Transverse colon (tissue), 4 donors: ENCODE measurements at regions not wholly inside any gene's neighbourhood (a gene's known extent, or its start where the extent isn't known, plus 50 kb on each side); places are given as distances from the start of the nearest gene placed in this dataset.

Source experiments
- DNase-seq: peaks from one replicate; pipeline ENCODE4 v3.0.0-alpha.2; 2019
- H3K27ac ChIP-seq, 4 donors: fragments of 200-600 bp; sonication (generic); 2 replicates each; pipeline ENCODE4 v1.5.1; 2016 to 2018; ENCODE audit warnings: inconsistent platforms in 4 of 4
- H3K27me3 ChIP-seq: fragments of 200-600 bp; sonication (generic); 2 replicates; pipeline ENCODE4 v1.5.1; 2017; ENCODE audit warnings: inconsistent platforms
- H3K36me3 ChIP-seq, 4 donors: fragments of 200-600 bp; sonication (generic); 2 replicates each; pipeline ENCODE4 v1.5.1; 2017 to 2019; ENCODE audit warnings: inconsistent platforms in 4 of 4
- H3K4me1 ChIP-seq, 4 donors: fragments of 200-600 bp; sonication (generic); 2 replicates each; pipeline ENCODE4 v1.5.1; 2017 to 2020; ENCODE audit warnings: inconsistent platforms in 4 of 4
- H3K4me3 ChIP-seq, 4 donors: fragments of 200-600 bp; sonication (generic); 1 replicate in 1 of 4; 2 replicates in 3 of 4; pipeline versions ENCODE4 v1.5.1 to v1.6.1; 2017 to 2019; ENCODE audit warnings: inconsistent platforms in 4 of 4
- H3K9me3 ChIP-seq, 2 donors: fragments of 200-600 bp; sonication (generic); 2 replicates each; pipeline ENCODE4 v1.5.1; 2017 to 2019; ENCODE audit warnings: inconsistent platforms in 2 of 2
- EP300 ChIP-seq: sonication (generic); formaldehyde crosslinking; IDR thresholded peaks from one replicate; pipeline ENCODE4 v1.6.1; 2017; ENCODE audit warnings: antibody characterized with exemption, low read depth
- POLR2A ChIP-seq: fragments of 450-650 bp; IDR thresholded peaks from one replicate; pipeline ENCODE4 v1.6.1; 2016; ENCODE audit warnings: antibody characterized with exemption, mild to moderate bottlenecking, moderate library complexity
- POLR2AphosphoS5 ChIP-seq, 3 donors: sonication (generic); formaldehyde crosslinking; IDR thresholded peaks; one replicate each; pipeline ENCODE4 v1.6.1; 2016; ENCODE audit warnings: antibody characterized with exemption in 3 of 3
- WGBS, 2 donors: methylation state at CpG; one replicate each; pipeline ENCODE4 v1.1.5; 2018; ENCODE audit warnings: low coverage in 1 of 2; 5-methylcytosine and 5-hydroxymethylcytosine counted together
- in situ Hi-C, 4 donors: fragments of 200-750 bp; cut with MboI; loops; one replicate each; pipeline versions ENCODE4 v1.15.0 to v1.15.1; 2017; ENCODE audit warnings: low sequenced_read_pairs in 3 of 4, low pct_ligation_motif_present in 1 of 4, low pct_unique_long_range_greater_than_20kb in 1 of 4
- intact Hi-C: fragments of 100-400 bp; cut with DNase I; formaldehyde crosslinking; loops from one replicate; pipeline ENCODE4 v1.15.1; 2023; ENCODE audit warnings: low total_unique reads
- TF ChIP-seq, protein P1 (sequence below), 5 experiments: fragments of 200-600 bp in 3 of 5; fragments of 450-650 bp in 2 of 5; sonication (generic) in 3 of 5; IDR thresholded peaks; 1 replicate in 2 of 5; 2 replicates in 3 of 5; pipeline ENCODE4 v1.5.1; 2016 to 2017; ENCODE audit warnings: antibody characterized with exemption in 5 of 5, inconsistent platforms in 3 of 5, mild to moderate bottlenecking in 2 of 5, moderate library complexity in 1 of 5

GRCh38 chr18:75931079-75931478, 503.6 kb upstream of the SMIM21 start:
- Histone ChIP-seq H3K4me3 (no peak overlapping the region), H3K4me1 (no peaks in the 10 kb centered on the region), H3K36me3 (no peaks in the 10 kb centered on the region), H3K27ac (no peak overlapping the region), H3K27me3 (no peaks in the 10 kb centered on the region), H3K9me3 (no peaks in the 10 kb centered on the region)
- in situ Hi-C loops (no loop called here), intact Hi-C loops (no loop called here)
- 73 to 76% methylated on average over 2 of the region's 2 CpGs for WGBS, 2 donors
- no peak for DNase-seq
- TF ChIP-seq POLR2A (no peak), EP300 (no peak), POLR2AphosphoS5 (IDR thresholded peaks at IDR 0.05) (no peak)
- TF ChIP-seq, protein P1, sequence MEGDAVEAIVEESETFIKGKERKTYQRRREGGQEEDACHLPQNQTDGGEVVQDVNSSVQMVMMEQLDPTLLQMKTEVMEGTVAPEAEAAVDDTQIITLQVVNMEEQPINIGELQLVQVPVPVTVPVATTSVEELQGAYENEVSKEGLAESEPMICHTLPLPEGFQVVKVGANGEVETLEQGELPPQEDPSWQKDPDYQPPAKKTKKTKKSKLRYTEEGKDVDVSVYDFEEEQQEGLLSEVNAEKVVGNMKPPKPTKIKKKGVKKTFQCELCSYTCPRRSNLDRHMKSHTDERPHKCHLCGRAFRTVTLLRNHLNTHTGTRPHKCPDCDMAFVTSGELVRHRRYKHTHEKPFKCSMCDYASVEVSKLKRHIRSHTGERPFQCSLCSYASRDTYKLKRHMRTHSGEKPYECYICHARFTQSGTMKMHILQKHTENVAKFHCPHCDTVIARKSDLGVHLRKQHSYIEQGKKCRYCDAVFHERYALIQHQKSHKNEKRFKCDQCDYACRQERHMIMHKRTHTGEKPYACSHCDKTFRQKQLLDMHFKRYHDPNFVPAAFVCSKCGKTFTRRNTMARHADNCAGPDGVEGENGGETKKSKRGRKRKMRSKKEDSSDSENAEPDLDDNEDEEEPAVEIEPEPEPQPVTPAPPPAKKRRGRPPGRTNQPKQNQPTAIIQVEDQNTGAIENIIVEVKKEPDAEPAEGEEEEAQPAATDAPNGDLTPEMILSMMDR (IDR thresholded peaks at IDR 0.05): no peak

DNA sequence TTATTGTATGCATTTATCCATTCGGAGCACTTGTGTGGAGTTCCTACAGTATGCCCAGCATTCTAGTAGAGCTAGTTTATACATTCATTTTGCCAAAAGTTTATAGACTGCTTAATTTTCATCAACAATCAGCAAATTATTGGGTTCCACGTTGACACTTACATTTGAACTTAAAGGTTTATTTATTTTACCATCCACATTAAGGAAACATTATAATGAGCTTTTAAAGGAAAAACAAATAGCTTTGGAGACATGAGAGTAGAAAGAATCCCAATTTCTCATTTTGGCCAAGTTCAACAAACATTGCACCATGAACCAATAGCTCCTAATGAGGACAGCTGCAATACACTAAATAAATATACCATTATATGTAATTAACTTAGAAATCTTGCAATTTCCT, 501.2 kb upstream of the SMIM21 start:
- no peaks in the 10 kb centered on the region for H3K4me1 ChIP-seq
- 60 to 61% methylated on average over 2 of the region's 2 CpGs for whole genome bisulfite sequencing, 2 donors
- no peaks in the 10 kb centered on the region for H3K9me3 ChIP-seq
- no peaks in the 10 kb centered on the region for H3K27me3 ChIP-seq
- in situ Hi-C loops: no loop called here
- TF ChIP-seq POLR2AphosphoS5 (IDR thresholded peaks at IDR 0.05) (no peak), EP300 (no peak)
- TF ChIP-seq, protein P1 (IDR thresholded peaks at IDR 0.05): no peak
- DNase-seq: no peak
- H3K36me3 ChIP-seq: no peaks in the 10 kb centered on the region
- no peak overlapping the region for H3K4me3 ChIP-seq
- intact Hi-C loops: no loop called here
- no peak overlapping the region for H3K27ac ChIP-seq

GRCh38 chr18:75927791-75928190, 500.3 kb upstream of the SMIM21 start:
- H3K36me3 ChIP-seq: no peaks in the 10 kb centered on the region
- no peak overlapping the region for H3K27ac ChIP-seq
- H3K4me1 ChIP-seq: no peaks in the 10 kb centered on the region
- in situ Hi-C loops (no loop called here), intact Hi-C loops (no loop called here)
- no peak overlapping the region for H3K4me3 ChIP-seq
- H3K27me3 ChIP-seq: no peaks in the 10 kb centered on the region
- H3K9me3 ChIP-seq: no peaks in the 10 kb centered on the region
- TF ChIP-seq, protein P1 (IDR thresholded peaks at IDR 0.05): no peak
- TF ChIP-seq EP300 (no peak), POLR2AphosphoS5 (IDR thresholded peaks at IDR 0.05) (no peak), POLR2A (no peak)
- WGBS, 2 donors: 83 to 86% methylated on average over 5 of the region's 5 CpGs
- DNase-seq: no peak

DNA sequence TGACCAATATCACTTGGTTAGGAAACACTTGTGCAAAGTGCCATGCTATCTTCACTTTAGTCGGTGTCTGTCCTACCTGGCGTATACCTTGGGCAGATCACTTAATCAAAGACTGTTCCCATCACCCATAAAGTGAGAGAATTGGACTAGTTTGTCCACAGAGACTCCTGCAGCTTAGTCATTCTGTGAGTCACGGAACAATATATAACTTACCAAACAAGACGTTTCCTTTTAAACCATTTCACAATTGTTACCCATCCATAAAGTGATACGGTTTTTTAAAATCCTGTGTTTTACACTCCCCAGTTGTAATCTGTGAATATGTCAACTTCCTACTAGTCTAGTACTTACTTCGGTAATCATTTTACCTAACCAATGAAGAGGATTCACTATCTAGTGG, 499.3 kb upstream of the SMIM21 start:
- Histone ChIP-seq H3K27me3 (no peaks in the 10 kb centered on the region), H3K4me1 (no peaks in the 10 kb centered on the region), H3K4me3 (no peak overlapping the region), H3K27ac (no peak overlapping the region), H3K9me3 (no peaks in the 10 kb centered on the region), H3K36me3 (no peaks in the 10 kb centered on the region)
- 80 to 81% methylated on average over 4 to 6 of the region's 6 CpGs for WGBS, 2 donors
- intact Hi-C loops (no loop called here), in situ Hi-C loops (no loop called here)
- no peak for TF ChIP-seq POLR2A
- no peak for TF ChIP-seq EP300
- TF ChIP-seq, protein P1 (IDR thresholded peaks at IDR 0.05): no peak
- no peak for TF ChIP-seq POLR2AphosphoS5 (IDR thresholded peaks at IDR 0.05)
- DNase-seq: no peak
